ENCODE measurements at regions not wholly inside any gene's neighbourhood (a gene's known extent, or its start where the extent isn't known, plus 50 kb on each side); places are given as distances from the start of the nearest gene placed in this dataset.
A peak's percentile ranks its signal among the peaks of the same experiment; 100 is the strongest.

DNA sequence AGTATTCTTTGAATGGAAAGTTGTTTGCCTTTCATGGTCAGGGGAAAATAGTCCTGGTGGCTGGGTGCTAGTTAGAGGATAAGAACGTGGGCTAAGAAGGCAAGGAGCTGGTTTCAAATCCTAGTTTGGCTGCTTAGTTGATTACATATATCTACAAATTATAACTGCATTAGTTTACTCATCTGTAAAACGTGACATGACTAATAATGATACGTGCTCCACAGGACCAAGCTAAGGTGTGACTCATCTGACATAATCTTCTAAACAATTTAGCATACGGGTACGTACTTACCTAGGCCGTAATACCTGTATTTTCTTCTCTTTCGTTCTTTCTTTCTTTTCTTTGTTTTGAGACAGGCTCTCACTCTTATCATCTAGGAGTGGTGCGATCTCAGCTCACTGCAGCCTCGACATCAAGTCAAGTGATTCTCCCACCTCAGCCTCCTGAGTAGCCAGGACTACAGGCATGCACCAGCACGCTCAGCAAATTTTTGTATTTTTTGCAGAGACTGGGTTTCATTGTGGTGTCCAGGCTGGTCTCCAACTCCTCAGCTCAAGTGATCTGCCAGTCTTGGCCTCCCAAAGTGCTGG, 1274.2 kb upstream of the GJE1 start:
- Histone ChIP-seq H3K4me3 (no peak overlapping the region), H3K27me3 (replicated peaks; ENCODE audit: insufficient read depth) (no peaks in the 10 kb centered on the region), H3K27ac (no peak overlapping the region), H3K9me3 (no peaks in the 10 kb centered on the region), H3K36me3 (no peaks in the 10 kb centered on the region), H3K4me1 (replicated peaks) (no peaks in the 10 kb centered on the region)
- DNase-seq (ENCODE audit: low spot score), result no peak
- WGBS, result 80% methylated on average over 10 of the region's 10 CpGs
- intact Hi-C loops (cut with DNase I), result loop anchor here (10.0 kb wide), 1 partner anchor 1484 kb away; the partner anchor contains the start of gene CITED2
- no peak for TF ChIP-seq POLR2A (IDR thresholded peaks at IDR 0.05)
- TF ChIP-seq, protein P1, sequence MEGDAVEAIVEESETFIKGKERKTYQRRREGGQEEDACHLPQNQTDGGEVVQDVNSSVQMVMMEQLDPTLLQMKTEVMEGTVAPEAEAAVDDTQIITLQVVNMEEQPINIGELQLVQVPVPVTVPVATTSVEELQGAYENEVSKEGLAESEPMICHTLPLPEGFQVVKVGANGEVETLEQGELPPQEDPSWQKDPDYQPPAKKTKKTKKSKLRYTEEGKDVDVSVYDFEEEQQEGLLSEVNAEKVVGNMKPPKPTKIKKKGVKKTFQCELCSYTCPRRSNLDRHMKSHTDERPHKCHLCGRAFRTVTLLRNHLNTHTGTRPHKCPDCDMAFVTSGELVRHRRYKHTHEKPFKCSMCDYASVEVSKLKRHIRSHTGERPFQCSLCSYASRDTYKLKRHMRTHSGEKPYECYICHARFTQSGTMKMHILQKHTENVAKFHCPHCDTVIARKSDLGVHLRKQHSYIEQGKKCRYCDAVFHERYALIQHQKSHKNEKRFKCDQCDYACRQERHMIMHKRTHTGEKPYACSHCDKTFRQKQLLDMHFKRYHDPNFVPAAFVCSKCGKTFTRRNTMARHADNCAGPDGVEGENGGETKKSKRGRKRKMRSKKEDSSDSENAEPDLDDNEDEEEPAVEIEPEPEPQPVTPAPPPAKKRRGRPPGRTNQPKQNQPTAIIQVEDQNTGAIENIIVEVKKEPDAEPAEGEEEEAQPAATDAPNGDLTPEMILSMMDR (IDR thresholded peaks at IDR 0.05), result no peak
- no peak for TF ChIP-seq POLR2AphosphoS5 (IDR thresholded peaks at IDR 0.05)

DNA sequence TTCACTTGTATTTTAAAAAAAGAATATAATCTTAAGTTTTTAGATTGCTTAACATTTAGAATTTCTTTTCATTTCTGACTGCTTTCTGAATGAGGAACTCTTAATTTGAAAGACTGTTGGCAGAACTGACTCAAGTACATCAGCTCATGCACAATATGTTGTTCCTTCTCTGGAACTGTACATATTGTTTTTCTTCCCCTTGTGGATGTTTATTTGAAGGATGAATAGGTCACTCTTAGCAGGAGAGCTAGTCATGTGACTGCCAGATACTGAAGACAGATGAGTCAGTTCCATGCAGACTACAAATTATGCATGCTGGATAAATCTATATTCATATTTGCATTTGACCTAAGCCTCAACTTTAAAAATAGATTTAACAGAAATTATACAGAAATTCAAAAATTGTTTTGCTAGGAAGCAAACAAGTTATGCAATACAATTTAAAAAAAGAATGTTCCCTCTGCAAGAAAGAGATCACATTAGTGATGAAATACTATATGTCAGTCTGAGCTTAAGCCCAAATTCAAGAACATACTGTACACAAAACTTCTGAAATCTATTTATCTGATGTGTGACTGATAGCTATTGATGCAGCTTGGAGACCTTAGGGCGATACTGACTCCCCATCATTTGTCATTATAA, 1274.9 kb upstream of the GJE1 start:
- Histone ChIP-seq H3K9me3 (no peaks in the 10 kb centered on the region), H3K4me1 (replicated peaks) (no peaks in the 10 kb centered on the region), H3K27ac (no peak overlapping the region), H3K36me3 (no peaks in the 10 kb centered on the region), H3K4me3 (no peak overlapping the region), H3K27me3 (replicated peaks; ENCODE audit: insufficient read depth) (no peaks in the 10 kb centered on the region)
- intact Hi-C loops (cut with DNase I), result loop anchor here (10.0 kb wide), 1 partner anchor 1483 kb away; the partner anchor contains the start of gene CITED2
- DNase-seq (ENCODE audit: low spot score), result no peak
- WGBS, result 53% methylated on average over 1 of the region's 1 CpG
- TF ChIP-seq POLR2AphosphoS5 (IDR thresholded peaks at IDR 0.05), result peak; percentile 54
- TF ChIP-seq POLR2A (IDR thresholded peaks at IDR 0.05), result no peak
- TF ChIP-seq, protein P1 (IDR thresholded peaks at IDR 0.05), result no peak

DNA sequence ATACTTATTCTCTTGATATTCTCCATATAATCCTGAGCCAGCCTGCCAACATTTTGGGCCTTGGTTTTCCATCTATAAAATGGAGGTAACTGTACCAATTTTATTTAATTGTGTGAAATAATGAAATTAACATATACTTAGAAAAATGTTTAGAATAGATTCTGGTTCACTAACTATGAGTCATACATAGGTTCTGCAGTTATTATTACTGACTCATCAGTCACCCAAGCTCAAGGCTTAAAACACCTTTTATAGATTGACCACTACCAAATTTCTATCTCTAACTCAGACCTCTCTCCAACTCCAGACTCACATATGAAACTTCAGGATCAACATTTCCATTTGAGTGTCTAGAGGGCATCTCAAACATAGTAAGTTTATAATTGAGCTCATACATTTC, 1277.2 kb upstream of the GJE1 start:
- H3K27ac ChIP-seq, result no peak overlapping the region
- intact Hi-C loops (cut with DNase I), result loop anchor here (10.0 kb wide), 1 partner anchor 1481 kb away; the partner anchor contains the start of gene CITED2
- no peaks in the 10 kb centered on the region for H3K4me1 ChIP-seq (replicated peaks)
- no peaks in the 10 kb centered on the region for H3K36me3 ChIP-seq
- no peak overlapping the region for H3K4me3 ChIP-seq
- TF ChIP-seq, protein P1 (IDR thresholded peaks at IDR 0.05), result no peak
- no peak for TF ChIP-seq POLR2A (IDR thresholded peaks at IDR 0.05)
- TF ChIP-seq POLR2AphosphoS5 (IDR thresholded peaks at IDR 0.05), result no peak
- no peak for DNase-seq (ENCODE audit: low spot score)
- H3K27me3 ChIP-seq (replicated peaks; ENCODE audit: insufficient read depth), result no peaks in the 10 kb centered on the region
- no peaks in the 10 kb centered on the region for H3K9me3 ChIP-seq

DNA sequence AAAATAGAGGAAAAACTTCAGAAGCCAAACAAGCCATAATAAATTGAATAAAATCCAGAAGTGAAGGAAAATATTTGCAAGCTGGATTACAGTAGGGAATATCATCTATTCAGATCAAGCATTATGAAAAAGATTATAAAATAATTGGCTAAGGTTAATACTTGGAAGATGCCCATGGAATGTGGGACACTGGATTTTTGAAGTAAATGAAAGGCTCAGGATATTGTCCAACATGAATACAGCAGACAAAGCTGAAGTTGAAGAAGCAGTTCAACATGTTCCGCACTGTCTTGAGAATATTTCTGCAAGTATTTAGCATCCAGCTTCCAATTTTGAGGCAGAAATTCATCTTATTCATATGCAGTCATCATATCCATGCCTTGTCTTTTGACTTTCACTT, 1278.4 kb upstream of the GJE1 start:
- no peaks in the 10 kb centered on the region for H3K9me3 ChIP-seq
- no peak overlapping the region for H3K27ac ChIP-seq
- intact Hi-C loops (cut with DNase I), result loop anchor here (10.0 kb wide), 1 partner anchor 1480 kb away; the partner anchor contains the start of gene CITED2
- no peaks in the 10 kb centered on the region for H3K4me1 ChIP-seq (replicated peaks)
- no peak for DNase-seq (ENCODE audit: low spot score)
- no peak overlapping the region for H3K4me3 ChIP-seq
- TF ChIP-seq POLR2AphosphoS5 (IDR thresholded peaks at IDR 0.05) (no peak), POLR2A (IDR thresholded peaks at IDR 0.05) (no peak)
- TF ChIP-seq, protein P1 (IDR thresholded peaks at IDR 0.05), result no peak
- H3K36me3 ChIP-seq, result no peaks in the 10 kb centered on the region
- WGBS, result 42% methylated on average over 1 of the region's 1 CpG
- no peaks in the 10 kb centered on the region for H3K27me3 ChIP-seq (replicated peaks; ENCODE audit: insufficient read depth)

DNA sequence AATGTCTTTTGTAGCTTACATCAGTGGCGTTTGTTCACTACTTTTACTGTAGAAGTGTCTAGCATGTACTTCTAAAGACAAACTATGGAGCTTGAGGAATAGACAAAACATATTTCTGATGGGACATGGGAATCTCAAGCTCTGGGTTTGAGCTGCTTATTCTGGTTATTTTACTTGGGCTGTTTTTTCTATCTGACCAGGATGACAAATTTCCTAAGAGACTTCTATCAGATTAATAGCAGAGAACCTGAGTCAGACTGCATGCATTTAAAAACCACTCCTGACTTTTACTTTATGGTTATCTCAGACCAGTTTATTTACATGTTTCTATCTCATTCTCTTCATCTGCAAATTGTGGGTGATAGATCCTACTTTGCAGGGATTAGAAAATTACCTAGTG, 1282.3 kb upstream of the GJE1 start:
- TF ChIP-seq POLR2AphosphoS5 (IDR thresholded peaks at IDR 0.05) (no peak), POLR2A (IDR thresholded peaks at IDR 0.05) (no peak)
- no peak overlapping the region for H3K4me3 ChIP-seq
- intact Hi-C loops (cut with DNase I), result loop anchor here (10.0 kb wide), 1 partner anchor 1476 kb away; the partner anchor contains the start of gene CITED2

More for the DNA sequence above, 1282.3 kb upstream of the GJE1 start:
- H3K27ac ChIP-seq, result no peak overlapping the region
- no peaks in the 10 kb centered on the region for H3K9me3 ChIP-seq
- no peaks in the 10 kb centered on the region for H3K36me3 ChIP-seq
- no peak for DNase-seq (ENCODE audit: low spot score)
- no peaks in the 10 kb centered on the region for H3K27me3 ChIP-seq (replicated peaks; ENCODE audit: insufficient read depth)
- no peaks in the 10 kb centered on the region for H3K4me1 ChIP-seq (replicated peaks)
- WGBS, result 81% methylated on average over 1 of the region's 1 CpG
